GM18502 (cell line): ENCODE measurements at regions not wholly inside any gene's neighbourhood (a gene's known extent, or its start where the extent isn't known, plus 50 kb on each side); places are given as distances from the start of the nearest gene placed in this dataset.
"Not testable (repeated sequence)": the region's sequence is repeated elsewhere in the genome, so short reads cannot be mapped to it uniquely, and the experiment has no call there.

ENCODE experiments used
- ATAC-seq: cut with Tn5 transposase; IDR thresholded peaks from one replicate; pipeline ENCODE4 v1.9.1; 2021; ENCODE audit warnings: mild to moderate bottlenecking; ENCODE audit not compliant: unreplicated experiment, poor library complexity

DNA sequence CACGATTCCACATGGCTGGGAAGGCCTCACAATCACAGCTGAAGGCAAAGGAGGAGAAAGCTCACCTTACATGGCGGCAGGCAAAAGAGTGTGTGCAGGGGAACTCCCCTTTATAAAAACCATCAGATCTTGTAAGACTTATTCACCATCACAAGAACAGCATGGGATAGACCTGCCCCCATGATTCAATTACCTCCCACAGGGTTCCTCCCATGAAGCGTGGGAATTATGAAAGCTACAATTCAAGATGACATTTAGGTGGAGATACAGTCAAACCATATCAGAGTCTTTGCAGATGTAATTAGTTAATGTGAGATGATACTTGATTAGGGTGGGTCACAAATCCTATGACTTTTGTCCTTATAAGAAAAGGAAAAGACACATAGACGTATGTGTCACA lies 688.9 kb downstream of the GBE1 start:
- no peak for ATAC-seq

DNA sequence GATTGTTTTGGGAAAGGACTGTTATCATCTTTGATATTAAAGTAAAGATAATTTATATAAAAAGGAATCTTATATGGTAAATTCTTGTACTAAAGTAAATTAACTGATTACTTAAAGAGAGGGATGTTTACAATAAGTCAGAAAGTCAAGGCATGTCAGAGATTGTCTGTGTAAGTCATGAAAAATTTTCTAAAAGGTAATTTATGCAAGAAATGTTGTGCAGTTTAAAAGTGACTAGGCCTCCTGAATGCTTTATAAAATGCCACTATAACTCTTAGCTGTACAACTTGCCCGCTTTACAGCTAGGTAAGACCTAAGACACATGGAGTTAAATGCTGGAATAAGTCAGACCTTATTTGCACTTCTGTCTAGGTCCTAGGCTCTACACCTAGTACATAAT lies 692.9 kb downstream of the GBE1 start:
- no peak for ATAC-seq

DNA sequence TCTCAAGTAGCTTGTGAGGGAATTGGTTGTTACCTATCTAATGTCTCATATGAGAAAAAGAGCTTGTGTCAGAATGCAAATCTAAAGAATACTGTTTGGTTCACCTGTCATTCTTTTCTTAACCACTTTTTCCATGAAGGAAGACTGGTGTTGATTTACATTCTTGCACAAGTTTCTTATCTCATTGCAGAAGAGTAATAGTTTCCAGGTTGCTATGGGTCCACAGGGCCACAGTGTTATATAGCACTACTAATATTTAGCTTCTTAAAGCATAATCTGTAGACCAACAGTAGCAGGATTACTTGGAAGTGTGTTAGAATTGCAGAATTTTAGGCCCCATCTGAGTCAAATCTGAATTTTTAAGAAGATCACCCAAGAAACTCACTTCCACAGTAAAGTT lies 697.5 kb downstream of the GBE1 start:
- ATAC-seq, result no peak

DNA sequence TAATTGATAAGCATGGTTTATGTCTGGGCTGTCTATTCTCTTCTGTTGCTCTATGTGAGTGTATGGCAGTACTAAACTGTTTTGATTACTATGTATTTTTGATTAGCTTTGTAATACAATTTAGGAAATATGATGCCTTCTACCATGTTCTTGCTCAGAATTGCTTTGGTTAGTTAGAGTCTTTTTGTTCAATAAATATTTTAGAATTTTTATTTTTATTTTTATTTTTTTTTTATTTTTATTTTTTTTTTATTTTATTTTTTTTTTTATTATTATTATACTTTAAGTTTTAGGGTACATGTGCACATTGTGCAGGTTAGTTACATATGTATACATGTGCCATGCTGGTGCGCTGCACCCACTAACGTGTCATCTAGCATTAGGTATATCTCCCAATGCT lies 710.3 kb downstream of the GBE1 start:
- not testable (repeated sequence) for ATAC-seq

DNA sequence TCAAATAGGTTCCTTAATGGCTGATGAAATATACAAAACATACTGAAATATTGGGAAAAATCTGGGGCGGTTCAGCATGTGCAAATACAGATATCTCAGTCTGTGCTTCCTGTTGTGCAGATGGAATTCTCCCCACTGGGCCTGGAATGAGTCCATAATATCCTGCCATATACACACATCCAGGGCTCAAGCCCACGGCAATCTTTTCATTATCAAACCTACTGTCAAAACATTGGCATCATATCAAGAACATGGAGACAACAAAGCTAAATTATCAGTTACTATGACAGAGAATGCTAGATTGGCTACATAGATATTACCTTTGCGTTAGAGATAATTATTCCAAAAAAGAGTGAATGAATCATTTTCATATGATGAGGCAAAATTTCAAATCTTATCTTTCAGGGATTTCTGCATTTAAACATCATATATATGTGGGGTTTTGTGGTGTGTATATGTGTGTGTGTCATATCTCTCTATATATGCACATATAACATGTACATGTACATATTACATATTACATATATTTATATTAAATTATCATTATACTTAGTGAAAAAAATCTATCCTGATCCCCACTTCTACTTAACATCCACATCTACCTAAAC lies 713.3 kb downstream of the GBE1 start:
- ATAC-seq, result no peak

DNA sequence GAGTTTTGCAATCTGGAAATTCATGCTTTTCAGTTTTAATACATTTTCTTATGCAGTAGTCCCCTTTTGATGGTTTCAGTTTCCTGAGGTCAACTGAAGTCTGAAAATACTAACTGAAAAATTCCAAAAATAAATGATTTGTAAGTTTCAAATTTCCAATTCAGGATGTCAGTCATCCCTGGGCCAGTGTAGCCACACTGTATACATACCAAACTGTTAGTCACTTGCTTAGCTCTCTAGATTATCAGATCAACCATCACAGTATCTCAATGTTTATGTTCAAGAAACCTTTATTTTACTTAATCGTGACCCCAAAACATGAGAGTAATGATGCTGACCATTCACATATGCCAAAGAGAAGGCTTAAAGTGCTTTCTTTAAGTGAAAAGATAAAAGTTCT lies 715.5 kb downstream of the GBE1 start:
- ATAC-seq, result no peak

DNA sequence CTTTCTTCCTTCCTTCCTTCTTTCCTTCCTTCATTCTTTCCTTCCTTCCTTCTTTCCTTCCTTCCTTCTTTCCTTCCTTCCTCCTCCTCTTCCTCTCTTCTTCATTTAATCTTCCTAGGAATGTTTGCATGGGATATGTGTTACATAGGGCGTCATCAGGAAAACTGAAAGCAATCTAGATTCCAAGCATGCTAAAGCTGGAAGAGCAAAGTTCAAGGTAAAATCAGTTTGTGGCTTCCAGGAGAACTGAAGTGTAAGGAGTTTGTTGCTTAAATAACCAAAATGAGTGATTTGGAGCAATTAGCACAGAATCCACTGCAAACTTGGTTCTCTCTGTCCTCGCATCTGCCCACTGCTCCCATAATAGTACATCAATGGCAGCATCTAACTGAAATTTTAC lies 716.2 kb downstream of the GBE1 start:
- no peak for ATAC-seq

DNA sequence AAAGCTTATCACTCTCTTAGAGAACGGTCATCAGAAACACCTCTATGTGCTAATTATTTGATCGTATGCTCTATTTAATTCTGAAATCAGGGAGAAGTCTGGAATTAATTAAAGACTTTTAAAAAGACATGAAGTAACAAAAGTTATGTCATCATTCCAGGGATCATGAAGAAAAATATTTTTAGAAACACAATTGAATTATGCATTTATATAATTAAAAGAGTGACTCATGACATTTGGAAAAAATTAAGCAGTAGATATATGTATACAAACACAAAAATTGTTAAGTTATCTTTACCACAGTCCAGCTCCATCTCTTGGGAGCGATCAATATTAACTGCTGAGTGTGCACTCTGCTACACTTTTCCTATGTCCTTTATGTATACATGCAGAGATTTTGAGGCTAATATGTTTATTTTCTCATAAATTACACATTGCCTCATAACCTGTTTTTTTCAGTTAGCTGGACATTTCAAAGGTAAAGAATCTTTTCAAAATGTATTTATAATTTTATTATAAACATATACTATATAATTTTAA lies 717.7 kb downstream of the GBE1 start:
- no peak for ATAC-seq

DNA sequence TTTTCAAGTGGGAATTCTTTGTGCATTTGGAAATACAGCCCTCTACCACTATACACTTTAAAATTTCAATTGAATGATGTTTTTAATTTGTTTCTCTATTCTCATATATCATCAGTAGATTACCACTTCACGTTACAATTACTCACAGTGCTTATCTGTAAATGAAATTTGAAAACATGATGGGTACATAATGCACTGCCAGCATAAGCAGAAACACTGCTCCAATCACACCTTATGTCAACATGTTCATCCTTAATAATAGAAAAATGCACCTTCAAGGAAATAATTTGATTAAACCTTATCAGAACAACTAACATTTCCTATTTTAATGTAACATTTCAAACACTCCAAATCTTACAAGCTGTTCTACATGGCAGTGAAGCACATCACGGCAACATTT lies 718.4 kb downstream of the GBE1 start:
- no peak for ATAC-seq

DNA sequence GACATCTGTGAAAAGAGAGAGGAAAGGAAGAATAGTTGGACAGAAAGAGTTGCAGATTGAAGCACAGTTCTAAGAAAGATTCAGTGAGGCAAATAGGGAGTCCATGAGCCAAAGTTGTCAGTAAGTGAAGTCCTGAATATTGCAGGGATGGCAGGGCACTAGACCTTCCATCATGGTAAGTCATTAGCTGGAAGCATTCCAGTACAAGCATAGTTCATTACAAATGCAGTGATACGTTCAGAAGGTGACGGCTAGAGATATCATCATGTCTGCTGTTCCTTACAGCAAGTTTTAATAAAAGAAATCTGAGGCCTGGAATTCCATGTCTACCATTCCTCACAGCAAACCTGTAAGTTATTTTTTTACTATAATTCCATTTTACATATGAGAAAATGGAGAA lies 720.1 kb downstream of the GBE1 start:
- ATAC-seq, result no peak

DNA sequence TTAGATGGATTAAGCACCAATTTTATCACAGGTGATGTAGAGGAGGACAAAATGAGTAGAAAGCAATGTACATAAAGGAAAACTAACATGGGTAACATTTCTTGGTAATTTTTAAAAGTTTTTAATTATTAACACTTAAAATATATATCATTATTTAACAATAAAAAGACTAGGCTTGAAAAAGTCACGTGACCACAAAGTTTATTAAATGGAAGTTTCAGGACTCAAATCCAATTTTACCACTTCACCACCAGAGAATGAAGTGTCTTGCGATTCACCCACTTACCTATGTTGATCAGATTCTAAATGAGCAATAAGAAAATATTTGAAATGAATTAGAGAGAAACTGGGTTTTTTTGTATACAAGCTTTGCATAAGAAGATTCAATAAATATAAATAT lies 721.3 kb downstream of the GBE1 start:
- ATAC-seq, result no peak

DNA sequence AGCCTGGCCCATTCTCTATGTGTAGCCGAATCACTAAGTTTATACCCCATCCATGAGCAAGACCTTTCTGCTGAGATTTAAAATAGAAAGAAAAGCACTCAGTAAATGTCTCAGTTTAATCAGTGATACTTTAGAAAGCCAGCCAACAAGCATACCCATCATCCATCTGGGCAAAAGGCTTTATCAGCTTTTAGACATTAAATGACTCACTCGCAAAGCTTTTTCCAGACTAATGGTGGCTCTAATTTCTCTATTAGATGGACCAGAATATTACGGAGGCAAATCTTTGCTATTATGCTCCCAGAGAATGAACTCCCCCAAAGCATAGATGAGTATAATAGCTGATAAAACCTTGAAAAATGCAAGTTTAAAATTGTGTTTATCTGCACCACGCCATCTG lies 727.8 kb downstream of the GBE1 start:
- no peak for ATAC-seq

DNA sequence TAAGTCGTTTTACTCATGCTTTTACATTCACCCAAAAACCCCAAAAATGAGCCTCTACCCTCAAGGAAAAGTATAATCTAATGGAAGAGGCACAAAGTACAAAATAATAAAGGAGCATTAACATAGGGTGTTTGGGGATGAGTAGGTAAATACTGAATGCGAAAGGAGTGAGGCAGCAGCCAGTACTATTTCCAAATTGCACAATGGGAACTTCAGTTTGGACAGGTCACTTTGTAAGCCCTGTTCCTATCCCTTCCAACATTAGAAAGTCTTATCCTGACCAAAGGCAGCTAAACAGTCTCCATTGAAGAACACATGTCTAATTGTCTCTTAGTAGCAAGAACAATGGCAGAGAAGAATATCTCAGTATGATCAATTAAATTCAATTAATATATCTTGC lies 728.3 kb downstream of the GBE1 start:
- no peak for ATAC-seq

DNA sequence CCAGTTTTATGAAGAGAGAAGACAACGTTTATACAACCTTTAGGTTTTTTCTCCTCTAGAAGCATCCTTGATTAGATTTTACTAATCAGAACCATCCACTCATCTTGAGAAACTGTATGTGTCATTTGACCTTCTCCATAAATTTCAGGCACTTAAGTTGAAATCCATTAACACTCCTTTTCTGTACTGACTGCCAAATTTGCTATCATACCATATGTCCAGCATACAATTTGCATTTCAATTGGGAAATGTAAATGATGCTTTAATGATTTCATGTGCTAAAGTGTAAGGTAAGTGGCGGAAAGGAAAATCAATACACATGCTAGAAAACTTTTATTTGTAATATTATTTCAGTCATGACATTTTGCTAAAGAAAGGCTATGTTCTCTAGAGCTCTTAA lies 731.6 kb downstream of the GBE1 start:
- no peak for ATAC-seq

DNA sequence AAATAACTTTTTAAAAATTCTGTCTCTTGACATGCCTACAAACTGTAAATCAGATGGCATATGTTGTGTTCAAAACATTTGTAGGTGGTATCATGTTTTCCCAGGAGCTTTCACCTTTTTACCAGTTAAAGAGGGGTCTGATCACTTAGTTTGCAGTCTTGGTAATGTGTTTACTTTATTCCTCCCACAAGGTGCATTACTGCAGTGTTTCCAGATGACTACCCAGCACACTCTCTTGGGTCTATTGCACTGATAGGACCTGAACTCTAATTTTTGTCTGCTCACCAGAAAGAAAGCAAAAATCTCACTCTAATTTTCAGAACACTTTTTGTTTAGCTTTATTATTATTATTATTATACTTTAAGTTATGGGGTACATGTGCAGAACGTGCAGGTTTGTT lies 734.1 kb downstream of the GBE1 start:
- ATAC-seq, result no peak

DNA sequence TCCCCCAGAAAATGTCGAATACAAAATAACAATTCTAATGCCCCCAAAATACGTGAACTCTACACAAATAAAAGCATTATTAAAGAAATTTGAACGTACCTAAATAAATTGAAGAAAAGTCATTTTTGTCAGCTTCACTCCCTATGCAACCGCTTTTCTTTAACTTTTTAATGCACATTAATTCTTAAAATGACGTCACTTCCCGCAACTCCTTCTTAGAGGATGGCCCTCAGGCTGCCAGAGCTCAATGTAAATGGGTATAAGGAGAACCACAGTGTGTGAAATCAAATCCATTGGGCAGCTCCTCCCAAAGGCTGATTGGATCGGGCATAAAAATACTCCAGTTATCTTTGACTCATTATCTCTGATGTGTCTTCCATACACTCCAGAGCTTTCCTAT lies 736.9 kb downstream of the GBE1 start:
- no peak for ATAC-seq

DNA sequence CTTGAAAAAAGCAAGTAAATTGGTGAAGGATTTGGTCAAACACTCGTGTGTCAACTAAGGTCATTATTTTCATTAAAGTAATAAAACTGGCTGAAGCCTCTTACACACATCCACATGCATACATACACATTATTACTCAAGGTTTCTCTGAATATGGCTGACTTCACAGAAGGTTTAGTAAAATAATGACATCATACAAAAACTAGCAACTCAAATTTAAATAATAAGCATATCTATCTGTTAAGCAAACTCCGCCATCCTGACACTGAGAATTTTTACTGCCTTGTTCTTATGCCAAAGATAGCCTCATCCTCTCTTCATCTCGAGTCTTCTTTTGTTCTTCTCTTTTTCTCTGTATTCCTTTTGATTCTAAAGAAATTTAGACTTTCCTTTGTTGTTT lies 739.1 kb downstream of the GBE1 start:
- no peak for ATAC-seq

DNA sequence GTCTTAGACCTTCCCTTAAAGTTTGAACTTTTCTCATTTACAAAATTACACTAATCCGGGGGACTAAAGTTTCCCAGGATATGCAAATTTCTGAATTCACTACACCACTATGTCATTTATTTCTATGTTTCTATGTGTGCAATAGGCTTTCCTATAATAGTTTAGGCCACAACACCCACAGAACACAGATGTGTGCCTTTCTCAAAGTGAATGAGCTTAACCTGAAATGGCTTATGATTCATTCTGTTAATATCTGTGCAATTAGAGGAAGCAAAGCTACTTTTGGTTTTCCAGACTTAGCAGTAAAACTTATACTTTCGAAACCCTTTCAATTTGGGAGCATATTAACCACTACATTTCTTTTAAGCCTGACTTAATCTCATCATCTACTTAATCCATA lies 748.1 kb downstream of the GBE1 start:
- no peak for ATAC-seq

DNA sequence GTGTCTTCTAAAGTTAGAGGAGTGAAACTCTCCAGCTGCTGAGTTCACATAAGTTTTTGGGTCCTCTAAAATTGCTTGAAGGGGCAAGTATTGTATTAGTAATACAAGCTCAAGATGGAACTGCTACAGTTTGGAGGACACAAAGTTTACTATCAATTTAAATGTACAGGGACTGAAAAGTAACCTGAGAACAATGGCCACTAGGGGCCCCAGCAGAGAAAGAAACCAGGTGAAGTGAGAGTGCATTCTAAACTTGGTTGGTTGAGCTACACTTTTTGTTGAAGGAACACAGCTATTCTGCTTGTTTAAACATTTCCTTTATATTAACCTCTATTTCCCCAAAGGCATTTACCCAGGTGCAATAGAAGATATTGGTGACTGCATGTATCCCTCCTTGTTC lies 755.5 kb downstream of the GBE1 start:
- ATAC-seq, result no peak

DNA sequence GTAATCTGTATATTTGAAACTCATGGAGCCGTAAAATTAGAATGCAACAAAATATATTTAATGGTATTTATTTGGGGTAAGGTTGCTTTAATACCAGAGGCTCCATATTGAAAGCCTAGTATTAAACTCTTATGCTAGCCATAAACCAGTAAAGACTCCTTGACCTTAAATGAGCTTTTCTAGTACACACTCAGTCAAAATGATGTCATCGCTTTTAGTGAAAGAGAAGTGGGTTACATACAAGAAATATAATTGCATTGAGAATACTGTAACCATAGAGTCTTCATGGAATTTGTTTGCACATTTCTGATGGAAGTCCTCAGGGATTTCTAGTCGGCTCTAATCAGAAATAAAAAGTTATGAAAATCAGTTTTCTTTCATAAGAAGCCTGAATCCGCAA lies 757.6 kb downstream of the GBE1 start:
- ATAC-seq, result no peak

DNA sequence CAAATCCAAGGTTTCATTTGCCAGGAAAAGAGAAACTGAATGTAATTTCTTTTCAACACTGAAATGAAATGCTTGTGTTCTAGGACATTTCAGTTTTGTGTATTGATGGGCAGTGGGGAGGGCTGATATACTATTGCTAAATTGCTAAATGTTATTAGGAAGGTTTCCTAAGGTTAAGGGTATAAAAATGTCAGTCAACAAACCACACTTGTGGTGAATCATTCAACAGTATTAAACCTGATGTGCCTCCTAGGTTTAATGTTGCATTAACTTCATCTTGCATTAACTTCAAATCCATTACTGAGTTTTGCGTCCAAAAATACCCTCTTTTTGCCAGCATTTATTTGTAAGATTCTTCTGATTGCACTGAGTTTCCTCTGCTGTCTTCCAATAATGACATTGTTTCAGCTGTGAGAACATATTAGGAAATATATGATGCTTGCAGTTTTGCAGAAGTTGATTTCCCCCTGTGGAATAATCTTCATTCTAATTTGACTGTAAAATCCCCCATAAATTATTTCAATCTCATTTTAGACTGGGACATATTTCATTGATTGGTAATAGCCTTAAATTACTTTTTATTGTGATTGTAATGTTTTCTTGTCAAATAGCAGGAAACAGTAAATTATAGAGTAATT lies 758.3 kb downstream of the GBE1 start:
- no peak for ATAC-seq

DNA sequence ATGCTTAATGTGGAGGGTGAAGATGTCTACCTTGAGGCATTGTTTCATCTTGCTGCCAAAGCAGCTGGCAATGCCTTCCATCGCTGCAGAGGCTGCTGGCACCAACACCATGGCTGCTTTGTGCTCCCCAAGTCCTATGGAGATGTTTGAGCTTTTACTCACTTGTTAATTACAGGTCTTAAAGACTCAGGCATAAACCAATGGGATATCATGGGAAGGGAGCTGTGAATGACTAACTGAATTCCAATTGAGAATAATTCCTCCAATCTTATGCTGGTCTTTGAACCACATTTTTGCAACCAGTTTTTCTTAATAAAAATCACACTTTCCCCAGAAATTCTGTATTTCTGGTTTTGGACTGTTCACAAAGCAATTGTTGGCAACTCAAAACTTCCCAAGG lies 762.0 kb downstream of the GBE1 start:
- no peak for ATAC-seq
